ENCODE measurements at regions not wholly inside any gene's neighbourhood (a gene's known extent, or its start where the extent isn't known, plus 50 kb on each side); places are given as distances from the start of the nearest gene placed in this dataset.
A peak's percentile ranks its signal among the peaks of the same experiment; 100 is the strongest.

GRCh38 chr2:84320940-84321339 is 138.1 kb downstream of the SUCLG1 start:
- TF ChIP-seq EZH2 (IDR thresholded peaks at IDR 0.05; ENCODE audit: borderline replicate concordance) (no peak), EZH2phosphoT487 (IDR thresholded peaks at IDR 0.05; ENCODE audit: low read depth, severe bottlenecking, unreplicated experiment) (no peak)
- TF ChIP-seq, protein P1, sequence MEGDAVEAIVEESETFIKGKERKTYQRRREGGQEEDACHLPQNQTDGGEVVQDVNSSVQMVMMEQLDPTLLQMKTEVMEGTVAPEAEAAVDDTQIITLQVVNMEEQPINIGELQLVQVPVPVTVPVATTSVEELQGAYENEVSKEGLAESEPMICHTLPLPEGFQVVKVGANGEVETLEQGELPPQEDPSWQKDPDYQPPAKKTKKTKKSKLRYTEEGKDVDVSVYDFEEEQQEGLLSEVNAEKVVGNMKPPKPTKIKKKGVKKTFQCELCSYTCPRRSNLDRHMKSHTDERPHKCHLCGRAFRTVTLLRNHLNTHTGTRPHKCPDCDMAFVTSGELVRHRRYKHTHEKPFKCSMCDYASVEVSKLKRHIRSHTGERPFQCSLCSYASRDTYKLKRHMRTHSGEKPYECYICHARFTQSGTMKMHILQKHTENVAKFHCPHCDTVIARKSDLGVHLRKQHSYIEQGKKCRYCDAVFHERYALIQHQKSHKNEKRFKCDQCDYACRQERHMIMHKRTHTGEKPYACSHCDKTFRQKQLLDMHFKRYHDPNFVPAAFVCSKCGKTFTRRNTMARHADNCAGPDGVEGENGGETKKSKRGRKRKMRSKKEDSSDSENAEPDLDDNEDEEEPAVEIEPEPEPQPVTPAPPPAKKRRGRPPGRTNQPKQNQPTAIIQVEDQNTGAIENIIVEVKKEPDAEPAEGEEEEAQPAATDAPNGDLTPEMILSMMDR (IDR thresholded peaks at IDR 0.05; ENCODE audit: poor library complexity), result no peak
- WGBS (ENCODE audit: low lambda C conversion rate, missing lambda C conversion rate), result 88% methylated on average over 2 of the region's 2 CpGs
- DNase-seq (ENCODE audit: low spot score), result no peak
- no peaks in the 10 kb centered on the region for H3K9me3 ChIP-seq (ENCODE audit: low read depth)
- no peak overlapping the region for H3K4me2 ChIP-seq
- no peak overlapping the region for H3K4me3 ChIP-seq
- no peaks in the 10 kb centered on the region for H3K79me2 ChIP-seq
- no peak overlapping the region for H3K27ac ChIP-seq
- no peaks in the 10 kb centered on the region for H3K36me3 ChIP-seq (replicated peaks; ENCODE audit: insufficient read depth, low read depth)
- no peak overlapping the region for H2AFZ ChIP-seq
- H3K27me3 ChIP-seq, result no peaks in the 10 kb centered on the region
- no peaks in the 10 kb centered on the region for H3K9me2 ChIP-seq (replicated peaks; ENCODE audit: insufficient read depth)
- no peaks in the 10 kb centered on the region for H4K20me1 ChIP-seq (ENCODE audit: insufficient read depth, poor library complexity, severe bottlenecking)
- no peaks in the 10 kb centered on the region for H3K4me1 ChIP-seq (ENCODE audit: insufficient read depth)

DNA sequence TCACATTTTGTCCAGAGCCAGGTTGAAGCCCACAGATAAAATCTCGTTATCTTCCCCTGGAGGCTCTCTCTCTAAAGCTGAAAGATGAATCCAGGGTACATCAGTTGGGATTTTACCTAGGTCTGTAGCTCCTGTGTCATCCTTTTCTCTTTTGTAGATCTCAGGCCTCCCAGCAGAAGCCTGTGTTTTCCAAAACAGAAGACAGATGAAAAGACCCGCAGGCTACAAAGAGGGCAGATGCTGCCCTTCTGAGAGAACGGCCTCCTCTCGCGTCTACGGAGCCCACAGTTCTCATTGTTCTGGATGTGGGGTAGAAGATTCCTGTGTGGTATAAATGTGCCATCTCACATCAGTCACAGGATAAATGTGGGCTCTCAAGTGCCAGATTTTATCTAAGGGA is 139.5 kb downstream of the SUCLG1 start:
- Histone ChIP-seq H4K20me1 (ENCODE audit: insufficient read depth, poor library complexity, severe bottlenecking) (no peaks in the 10 kb centered on the region), H3K9me2 (replicated peaks; ENCODE audit: insufficient read depth) (no peaks in the 10 kb centered on the region), H3K9me3 (ENCODE audit: low read depth) (no peaks in the 10 kb centered on the region), H3K4me3 (no peak overlapping the region), H3K4me2 (no peak overlapping the region), H3K27me3 (no peaks in the 10 kb centered on the region), H3K4me1 (ENCODE audit: insufficient read depth) (no peaks in the 10 kb centered on the region), H3K79me2 (no peaks in the 10 kb centered on the region), H3K36me3 (replicated peaks; ENCODE audit: insufficient read depth, low read depth) (no peaks in the 10 kb centered on the region), H3K27ac (no peak overlapping the region), H2AFZ (no peak overlapping the region)
- no peak for DNase-seq (ENCODE audit: low spot score)
- TF ChIP-seq EZH2 (IDR thresholded peaks at IDR 0.05; ENCODE audit: borderline replicate concordance), result no peak
- TF ChIP-seq EZH2phosphoT487 (IDR thresholded peaks at IDR 0.05; ENCODE audit: low read depth, severe bottlenecking, unreplicated experiment), result no peak
- TF ChIP-seq, protein P1 (IDR thresholded peaks at IDR 0.05; ENCODE audit: poor library complexity), result no peak
- 62% methylated on average over 6 of the region's 6 CpGs for WGBS (ENCODE audit: low lambda C conversion rate, missing lambda C conversion rate)

DNA sequence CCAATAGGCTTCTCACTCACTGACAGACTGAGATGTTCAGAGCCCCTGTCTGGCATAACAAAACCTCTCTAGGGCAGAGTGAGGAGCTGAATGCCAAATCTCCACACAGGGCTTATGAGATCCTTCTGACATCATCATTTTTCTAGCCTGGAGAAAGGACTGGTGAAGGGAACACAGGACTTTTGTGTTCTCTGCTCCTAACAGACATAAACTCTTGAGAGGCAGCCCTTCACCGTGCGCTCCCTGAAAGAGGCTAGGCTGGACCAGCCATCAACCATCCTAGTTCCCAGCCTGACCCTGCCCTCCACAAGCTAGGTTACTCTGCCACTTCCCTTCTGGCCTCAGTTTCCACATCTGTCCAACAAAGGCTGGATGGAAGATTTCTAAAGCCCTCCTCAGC is 141.9 kb downstream of the SUCLG1 start:
- Histone ChIP-seq H2AFZ (no peak overlapping the region), H3K9me2 (replicated peaks; ENCODE audit: insufficient read depth) (no peaks in the 10 kb centered on the region), H3K27ac (no peak overlapping the region), H3K4me1 (ENCODE audit: insufficient read depth) (no peaks in the 10 kb centered on the region), H3K79me2 (no peaks in the 10 kb centered on the region), H3K36me3 (replicated peaks; ENCODE audit: insufficient read depth, low read depth) (no peaks in the 10 kb centered on the region), H3K27me3 (no peaks in the 10 kb centered on the region), H3K9me3 (ENCODE audit: low read depth) (no peaks in the 10 kb centered on the region), H3K4me3 (no peak overlapping the region), H4K20me1 (ENCODE audit: insufficient read depth, poor library complexity, severe bottlenecking) (no peaks in the 10 kb centered on the region), H3K4me2 (no peak overlapping the region)
- 88% methylated on average over 2 of the region's 2 CpGs for WGBS (ENCODE audit: low lambda C conversion rate, missing lambda C conversion rate)
- DNase-seq (ENCODE audit: low spot score), result no peak
- TF ChIP-seq EZH2phosphoT487 (IDR thresholded peaks at IDR 0.05; ENCODE audit: low read depth, severe bottlenecking, unreplicated experiment), result no peak
- no peak for TF ChIP-seq EZH2 (IDR thresholded peaks at IDR 0.05; ENCODE audit: borderline replicate concordance)
- TF ChIP-seq, protein P1 (IDR thresholded peaks at IDR 0.05; ENCODE audit: poor library complexity), result no peak

DNA sequence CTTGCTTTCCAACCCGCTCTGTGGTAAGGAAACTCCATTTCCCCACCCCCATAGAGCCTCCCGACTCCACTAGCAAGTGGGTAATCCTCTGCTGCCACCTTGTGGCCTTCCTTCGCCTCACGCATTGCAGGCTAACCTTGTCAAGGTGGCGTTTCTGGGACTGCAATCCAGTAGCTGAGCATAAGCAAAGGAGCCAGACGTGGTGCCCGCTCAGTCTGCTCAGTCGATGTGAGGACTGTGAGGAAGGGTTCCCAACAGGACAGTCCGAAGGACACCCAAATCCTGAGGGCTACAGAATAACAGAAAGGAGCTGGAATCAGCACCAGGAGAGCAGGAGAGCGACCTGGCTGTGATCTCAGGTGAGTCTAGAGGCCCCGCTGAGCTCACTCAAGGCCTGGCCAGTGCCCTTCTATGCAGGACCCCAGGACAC is 144.2 kb downstream of the SUCLG1 start:
- H3K79me2 ChIP-seq, result no peaks in the 10 kb centered on the region
- H3K9me2 ChIP-seq (replicated peaks; ENCODE audit: insufficient read depth), result no peaks in the 10 kb centered on the region
- no peak overlapping the region for H3K4me3 ChIP-seq
- H2AFZ ChIP-seq, result no peak overlapping the region
- peak; percentile 94 for DNase-seq (ENCODE audit: low spot score)
- no peaks in the 10 kb centered on the region for H3K4me1 ChIP-seq (ENCODE audit: insufficient read depth)
- TF ChIP-seq EZH2 (IDR thresholded peaks at IDR 0.05; ENCODE audit: borderline replicate concordance) (no peak), EZH2phosphoT487 (IDR thresholded peaks at IDR 0.05; ENCODE audit: low read depth, severe bottlenecking, unreplicated experiment) (no peak)
- TF ChIP-seq, protein P1 (IDR thresholded peaks at IDR 0.05; ENCODE audit: poor library complexity), result peak; percentile 95
- no peak overlapping the region for H3K4me2 ChIP-seq
- H3K27me3 ChIP-seq, result no peaks in the 10 kb centered on the region
- H3K9me3 ChIP-seq (ENCODE audit: low read depth), result no peaks in the 10 kb centered on the region
- no peaks in the 10 kb centered on the region for H4K20me1 ChIP-seq (ENCODE audit: insufficient read depth, poor library complexity, severe bottlenecking)
- no peak overlapping the region for H3K27ac ChIP-seq
- H3K36me3 ChIP-seq (replicated peaks; ENCODE audit: insufficient read depth, low read depth), result no peaks in the 10 kb centered on the region
- WGBS (ENCODE audit: low lambda C conversion rate, missing lambda C conversion rate), result 21% methylated on average over 11 of the region's 11 CpGs
